Thyroid gland (tissue), 4 donors: ENCODE measurements at regions not wholly inside any gene's neighbourhood (a gene's known extent, or its start where the extent isn't known, plus 50 kb on each side); places are given as distances from the start of the nearest gene placed in this dataset.
"Not testable (repeated sequence)": the region's sequence is repeated elsewhere in the genome, so short reads cannot be mapped to it uniquely, and the experiment has no call there.

ENCODE experiments used
- DNase-seq, 2 donors: peaks; one replicate each; pipeline ENCODE4 v3.0.0-alpha.2; 2019
- H3K27ac ChIP-seq, 3 donors: fragments of 200-600 bp; sonication (generic); 1 replicate in 2 of 3; 2 replicates in 1 of 3; pipeline ENCODE4 v1.5.1; 2016 to 2019; ENCODE audit warnings: mild to moderate bottlenecking in 1 of 3, moderate library complexity in 1 of 3
- H3K27me3 ChIP-seq: fragments of 200-600 bp; sonication (generic); one replicate; pipeline ENCODE4 v1.5.1; 2019
- H3K36me3 ChIP-seq, 2 donors: fragments of 200-600 bp; sonication (generic); one replicate each; pipeline ENCODE4 v1.5.1; 2016 to 2019
- H3K4me1 ChIP-seq, 2 donors: fragments of 200-600 bp; sonication (generic); one replicate each; pipeline ENCODE4 v1.5.1; 2017 to 2019
- H3K4me3 ChIP-seq, 3 donors: fragments of 200-600 bp; sonication (generic); replicated peaks in 1 of 3; 1 replicate in 2 of 3; 2 replicates in 1 of 3; pipeline ENCODE4 v1.5.1; 2016; ENCODE audit warnings: mild to moderate bottlenecking in 1 of 3
- H3K9me3 ChIP-seq: fragments of 200-600 bp; sonication (generic); one replicate; pipeline ENCODE4 v1.5.1; 2017
- CTCF ChIP-seq, 6 experiments: fragments of 200-600 bp in 3 of 6; fragments of 450-650 bp in 3 of 6; sonication (generic) in 3 of 6; IDR thresholded peaks; one replicate each; pipeline ENCODE4 v1.5.1; 2016 to 2019; ENCODE audit warnings: antibody characterized with exemption in 6 of 6, mild to moderate bottlenecking in 2 of 6, inconsistent platforms in 1 of 6, moderate library complexity in 1 of 6
- POLR2A ChIP-seq, 2 donors: fragments of 450-650 bp; IDR thresholded peaks; one replicate each; pipeline ENCODE4 v1.6.1; 2017; ENCODE audit warnings: antibody characterized with exemption in 2 of 2, mild to moderate bottlenecking in 2 of 2, moderate library complexity in 1 of 2
- WGBS, 2 donors: methylation state at CpG; one replicate each; pipeline ENCODE4 v1.1.5; 2017; 5-methylcytosine and 5-hydroxymethylcytosine counted together
- intact Hi-C: fragments of 100-400 bp; cut with DNase I; formaldehyde crosslinking; loops from one replicate; pipeline ENCODE4 v1.15.1; 2023

GRCh38 chrX:47743504-47743903 lies 84.5 kb upstream of the UXT start:
- intact Hi-C loops: no loop called here
- 40 to 71% methylated on average over 2 of the region's 2 CpGs for WGBS, 2 donors
- H3K36me3 ChIP-seq: no peaks in the 10 kb centered on the region

GRCh38 chrX:47738870-47739269 lies 79.9 kb upstream of the UXT start:
- H3K27me3 ChIP-seq, H3K27ac ChIP-seq, H3K4me1 ChIP-seq, H3K9me3 ChIP-seq, H3K4me3 ChIP-seq, H3K36me3 ChIP-seq, intact Hi-C loops, DNase-seq: not testable (repeated sequence)
- WGBS, 2 donors: 93 to 100% methylated on average over 3 of the region's 3 CpGs

More at GRCh38 chrX:47743504-47743903, 84.5 kb upstream of the UXT start:
- TF ChIP-seq POLR2A (IDR thresholded peaks at IDR 0.05) (no peak), CTCF (IDR thresholded peaks at IDR 0.05) (no peak)
- no peak for DNase-seq
- Histone ChIP-seq H3K27me3 (no peaks in the 10 kb centered on the region), H3K9me3 (no peaks in the 10 kb centered on the region), H3K4me3 (no peak overlapping the region), H3K4me1 (no peaks in the 10 kb centered on the region), H3K27ac (no peak overlapping the region)

GRCh38 chrX:47723689-47724088 lies 64.7 kb upstream of the UXT start:
- peak; percentile 3 to 14 for DNase-seq
- H3K27ac ChIP-seq: no peak overlapping the region
- H3K4me3 ChIP-seq: no peak overlapping the region
- TF ChIP-seq POLR2A (IDR thresholded peaks at IDR 0.05) (no peak), CTCF (IDR thresholded peaks at IDR 0.05) (no peak)
- H3K4me1 ChIP-seq: no peaks in the 10 kb centered on the region
- 33 to 93% methylated on average over 2 to 5 of the region's 9 CpGs for WGBS, 2 donors
- intact Hi-C loops: no loop called here
- no peaks in the 10 kb centered on the region for H3K27me3 ChIP-seq
- H3K36me3 ChIP-seq: no peaks in the 10 kb centered on the region
- H3K9me3 ChIP-seq: no peaks in the 10 kb centered on the region

GRCh38 chrX:47723083-47723482 lies 64.1 kb upstream of the UXT start:
- no peak overlapping the region for H3K4me3 ChIP-seq
- H3K27me3 ChIP-seq: no peaks in the 10 kb centered on the region
- intact Hi-C loops: no loop called here
- no peak overlapping the region for H3K27ac ChIP-seq
- TF ChIP-seq CTCF (IDR thresholded peaks at IDR 0.05) (no peak), POLR2A (IDR thresholded peaks at IDR 0.05) (no peak)
- no peaks in the 10 kb centered on the region for H3K4me1 ChIP-seq
- no peaks in the 10 kb centered on the region for H3K9me3 ChIP-seq
- no peaks in the 10 kb centered on the region for H3K36me3 ChIP-seq
- 54 to 64% methylated on average over 5 of the region's 5 CpGs for WGBS, 2 donors
- no peak for DNase-seq

GRCh38 chrX:47722260-47722659 lies 63.3 kb upstream of the UXT start:
- Histone ChIP-seq H3K4me1 (no peaks in the 10 kb centered on the region), H3K27me3 (no peaks in the 10 kb centered on the region), H3K27ac (no peak overlapping the region), H3K36me3 (no peaks in the 10 kb centered on the region), H3K9me3 (no peaks in the 10 kb centered on the region), H3K4me3 (no peak overlapping the region)
- WGBS, 2 donors: 87 to 94% methylated on average over 3 of the region's 3 CpGs
- intact Hi-C loops: no loop called here
- no peak for DNase-seq
- no peak for TF ChIP-seq CTCF (IDR thresholded peaks at IDR 0.05)
- TF ChIP-seq POLR2A (IDR thresholded peaks at IDR 0.05): no peak

- WGBS, 2 donors: 95 to 98% methylated on average over 3 of the region's 3 CpGs
- intact Hi-C loops, H3K36me3 ChIP-seq, H3K4me3 ChIP-seq, H3K27ac ChIP-seq, H3K4me1 ChIP-seq, H3K27me3 ChIP-seq, H3K9me3 ChIP-seq, DNase-seq: not testable (repeated sequence)
Measured at GRCh38 chrX:47715078-47715477, 56.1 kb upstream of the UXT start.

- H3K27ac ChIP-seq, DNase-seq: not testable (repeated sequence)
- 46 to 49% methylated on average over 4 of the region's 4 CpGs for WGBS, 2 donors
Measured at GRCh38 chrX:47712675-47713074, 53.7 kb upstream of the UXT start.

More at GRCh38 chrX:47712675-47713074, 53.7 kb upstream of the UXT start:
- H3K4me3 ChIP-seq, H3K27me3 ChIP-seq, intact Hi-C loops, H3K9me3 ChIP-seq, H3K4me1 ChIP-seq, H3K36me3 ChIP-seq: not testable (repeated sequence)
